ENCODE measurements at regions not wholly inside any gene's neighbourhood (a gene's known extent, or its start where the extent isn't known, plus 50 kb on each side); places are given as distances from the start of the nearest gene placed in this dataset.

DNA sequence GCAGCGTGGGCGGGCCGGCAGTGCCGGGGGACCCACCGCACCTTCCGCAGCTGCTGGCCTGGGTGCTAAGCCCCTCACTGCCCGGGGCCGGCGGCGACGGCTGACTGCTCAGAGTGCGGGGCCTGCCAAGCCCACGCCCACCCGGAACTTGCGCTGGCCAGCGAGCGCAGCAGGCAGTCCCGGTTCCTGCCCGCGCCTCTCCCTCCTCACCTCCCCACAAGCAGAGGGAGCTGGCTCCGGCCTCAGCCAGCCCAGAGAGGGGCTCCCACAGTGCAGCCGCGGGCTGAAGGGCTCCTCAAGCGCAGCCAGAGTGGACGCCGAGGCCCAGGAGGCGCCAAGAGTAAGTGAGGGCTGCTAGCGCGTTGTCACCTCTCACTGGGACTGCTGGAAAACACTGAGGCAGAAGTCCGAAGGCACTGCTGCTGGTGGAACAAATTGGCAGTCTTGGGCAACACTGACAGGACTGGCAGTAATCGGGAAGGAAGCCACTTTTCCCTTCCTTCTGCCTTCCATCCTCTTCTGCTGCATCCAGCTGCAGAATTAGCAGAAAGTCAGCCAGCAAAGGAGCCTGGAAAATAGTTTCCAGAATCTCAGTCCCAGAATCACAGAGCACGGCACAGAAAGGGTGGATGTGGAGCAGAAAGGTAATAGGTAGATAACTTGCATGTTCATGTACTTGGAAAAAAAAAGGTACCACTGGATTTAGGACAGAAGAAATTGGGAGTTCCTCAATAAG lies 179.4 kb upstream of the FN1 start:
- no peak for DNase-seq

DNA sequence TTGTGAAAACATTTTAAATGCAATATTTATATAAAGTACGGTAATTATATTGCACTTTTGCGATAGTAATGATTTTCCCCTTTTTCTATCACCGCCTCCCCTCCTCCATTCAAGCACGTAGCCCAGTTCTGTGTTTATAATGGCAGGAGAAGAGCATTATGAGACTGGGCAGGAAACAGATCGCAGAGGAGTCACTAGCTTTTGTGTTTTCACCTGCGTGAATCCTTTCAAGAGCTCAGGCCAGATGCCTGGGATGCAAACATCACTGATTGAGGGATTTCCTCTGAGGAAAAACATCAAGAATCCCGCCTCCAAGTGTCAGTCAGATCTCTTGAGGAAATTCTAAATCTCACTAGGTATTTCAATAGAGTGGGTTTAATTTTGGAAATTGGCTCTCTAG lies 178.4 kb upstream of the FN1 start:
- DNase-seq: no peak

GRCh38 chr2:215613888-215614287 lies 178.0 kb upstream of the FN1 start:
- DNase-seq: no peak

DNA sequence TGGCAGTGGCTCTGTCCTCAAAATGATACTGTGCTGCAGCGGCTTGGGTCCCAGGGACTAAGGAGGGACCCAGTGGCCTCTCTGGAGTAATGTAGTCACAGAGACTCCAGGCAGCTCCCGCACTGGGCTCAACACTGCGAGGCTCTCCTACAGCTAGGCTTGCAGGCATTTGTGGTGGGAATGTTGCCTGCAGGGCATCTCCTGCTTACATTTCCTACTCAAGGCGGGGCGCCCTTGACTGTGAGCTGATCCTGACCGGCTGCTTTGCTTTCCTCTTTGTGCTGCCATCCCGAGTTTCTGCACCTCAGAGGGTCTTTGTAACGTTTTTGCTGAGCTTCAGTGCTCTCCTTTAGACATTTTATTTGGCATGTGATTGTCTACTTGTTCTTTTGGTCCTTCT lies 177.4 kb upstream of the FN1 start:
- peak; percentile 73 for DNase-seq

GRCh38 chr2:215612786-215613185 lies 176.9 kb upstream of the FN1 start:
- peak; percentile 81 for DNase-seq

- DNase-seq: no peak
Measured at GRCh38 chr2:215611609-215612386, 175.9 kb upstream of the FN1 start.

DNA sequence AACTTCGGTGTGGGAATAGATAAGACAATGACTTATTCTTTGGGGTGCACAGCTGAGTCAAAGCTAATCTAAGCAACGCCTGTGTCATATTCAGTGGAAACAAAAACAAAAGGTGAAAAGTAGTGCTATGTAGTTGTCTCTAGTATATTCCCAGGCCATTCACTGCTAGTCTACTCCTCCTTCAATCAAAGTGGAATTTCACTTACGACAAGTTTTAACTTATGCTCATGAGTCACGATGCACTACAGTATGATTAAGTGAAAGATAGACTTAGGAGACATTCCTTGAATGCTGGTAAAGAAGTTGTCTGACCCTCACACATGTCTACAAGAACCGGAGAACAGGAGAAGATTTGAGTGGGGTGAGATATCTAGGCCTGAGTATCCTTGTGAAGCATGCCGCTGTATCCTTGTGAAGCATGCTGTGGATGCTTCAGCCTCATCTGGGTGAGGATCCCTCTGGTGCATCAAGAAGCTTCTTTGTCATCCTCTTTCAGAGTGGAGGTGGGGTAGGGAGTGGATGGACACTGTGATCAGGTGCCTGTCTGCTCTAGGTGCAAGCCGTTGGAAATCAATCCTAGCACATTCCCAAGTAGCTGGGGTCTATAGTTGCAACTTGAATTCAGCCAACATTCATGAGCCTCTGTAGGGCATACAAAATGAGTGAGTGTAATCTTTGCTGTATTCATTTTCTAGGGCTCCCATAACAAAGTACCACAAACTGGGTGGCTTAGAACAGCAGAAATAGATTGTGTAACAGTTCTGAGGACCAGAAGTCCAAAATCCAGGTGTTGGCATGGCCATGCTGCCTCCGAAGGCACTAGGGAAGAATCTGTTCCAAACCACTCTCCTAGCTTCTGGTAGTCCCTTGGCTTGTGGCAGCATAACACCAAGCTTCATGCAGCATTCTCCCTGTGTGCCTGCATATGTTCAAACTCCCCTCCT lies 173.5 kb upstream of the FN1 start:
- peak; percentile 86 for DNase-seq

- peak; percentile 26 for DNase-seq
Measured at GRCh38 chr2:215607766-215608165, 171.9 kb upstream of the FN1 start.

GRCh38 chr2:215606219-215606618 lies 170.4 kb upstream of the FN1 start:
- DNase-seq: no peak

GRCh38 chr2:215605214-215605613 lies 169.3 kb upstream of the FN1 start:
- no peak for DNase-seq

- no peak for DNase-seq
Measured at GRCh38 chr2:215604606-215605005, 168.7 kb upstream of the FN1 start.

DNA sequence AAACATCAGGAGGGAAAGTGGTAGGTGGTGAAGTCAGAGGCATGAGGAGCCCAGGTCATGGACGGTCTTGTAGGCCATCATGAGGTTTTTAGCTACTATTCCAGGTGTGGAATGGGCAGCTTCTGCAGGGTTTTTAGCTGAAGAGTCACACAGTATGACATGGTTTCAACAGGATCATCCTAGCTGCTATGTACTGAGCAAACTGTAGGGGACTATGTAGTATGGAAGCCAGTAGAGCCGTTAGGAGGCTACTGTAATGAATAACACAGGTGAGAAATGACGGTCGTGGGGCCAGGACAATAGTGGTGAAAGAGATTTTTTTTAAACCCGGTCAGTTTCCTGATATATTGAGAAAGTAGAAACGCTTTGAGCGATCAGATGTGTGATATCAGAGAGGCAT lies 167.6 kb upstream of the FN1 start:
- no peak for DNase-seq

DNA sequence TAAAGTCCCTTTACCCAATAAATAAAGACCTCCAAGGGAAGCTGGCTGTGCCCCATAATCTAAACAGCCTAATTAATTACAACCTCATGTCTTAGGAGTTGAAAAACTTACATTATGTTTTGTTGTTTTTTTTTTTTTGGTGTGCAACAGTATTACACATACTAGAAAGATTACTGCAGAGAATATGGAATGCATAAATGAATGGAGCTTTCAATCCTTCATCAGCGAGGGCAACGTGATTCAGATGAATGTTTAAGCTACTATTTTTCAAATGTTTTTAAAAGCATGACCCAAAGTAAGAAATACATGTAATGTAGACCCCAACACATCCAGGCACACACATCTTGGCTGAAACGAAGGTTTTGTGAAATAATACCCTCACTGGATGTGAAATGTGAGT lies 167.1 kb upstream of the FN1 start:
- no peak for DNase-seq

- peak; percentile 77 for DNase-seq
Measured at GRCh38 chr2:215601990-215602721, 166.3 kb upstream of the FN1 start.

DNA sequence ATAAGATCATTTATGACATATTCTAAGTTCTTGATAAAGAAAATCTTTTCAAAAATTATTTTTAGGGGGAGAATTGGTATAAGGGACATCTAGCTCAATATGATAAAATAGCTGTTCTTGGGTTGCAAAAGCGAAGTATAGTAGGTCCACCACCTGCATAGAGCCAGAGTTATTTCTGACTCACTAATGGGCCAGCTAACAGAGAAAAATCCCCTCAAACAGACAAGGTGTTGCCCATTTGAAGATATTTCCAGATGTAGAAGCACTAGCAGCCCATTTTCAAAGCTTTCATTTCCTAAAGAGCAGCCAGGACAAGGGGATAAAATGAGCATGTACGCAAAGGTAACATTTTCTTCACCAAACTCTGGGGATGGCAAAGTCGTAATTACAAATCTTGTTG lies 165.7 kb upstream of the FN1 start:
- DNase-seq: no peak

GRCh38 chr2:215598376-215598975 lies 162.6 kb upstream of the FN1 start:
- peak; percentile 74 for DNase-seq

GRCh38 chr2:215597577-215597976 lies 161.7 kb upstream of the FN1 start:
- no peak for DNase-seq

GRCh38 chr2:215594766-215595165 lies 158.9 kb upstream of the FN1 start:
- peak; percentile 50 for DNase-seq

GRCh38 chr2:215590010-215590745 lies 154.3 kb upstream of the FN1 start:
- peak; percentile 57 for DNase-seq

DNA sequence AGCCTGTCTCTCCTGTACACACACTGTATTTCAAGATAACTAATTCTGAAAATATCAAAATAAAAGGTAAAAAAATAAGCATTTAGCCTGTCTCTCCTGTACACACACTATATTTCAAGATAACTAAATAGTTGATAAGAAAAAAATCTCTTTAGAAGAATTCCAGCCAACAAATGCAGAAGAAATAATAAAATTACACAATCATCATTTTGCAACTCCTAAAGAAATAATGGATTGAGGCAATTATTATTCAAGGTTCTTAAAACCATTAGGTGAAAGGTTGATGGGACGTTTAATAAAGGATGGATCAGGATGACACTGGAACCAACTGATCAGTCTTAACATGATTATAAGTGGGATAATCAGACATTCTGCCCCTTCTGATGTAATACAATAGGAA lies 148.0 kb upstream of the FN1 start:
- DNase-seq: no peak

- peak; percentile 90 for DNase-seq
Measured at GRCh38 chr2:215579809-215580208, 143.9 kb upstream of the FN1 start.
